Ishikawa (cell line): ENCODE measurements at regions not wholly inside any gene's neighbourhood (a gene's known extent, or its start where the extent isn't known, plus 50 kb on each side); places are given as distances from the start of the nearest gene placed in this dataset.

Source experiments
- CEBPB ChIP-seq: IDR thresholded peaks from 2 replicates; pipeline ENCODE4 v1.6.1; 2012
- CREB1 ChIP-seq: IDR thresholded peaks from 2 replicates; pipeline ENCODE4 v1.6.1; 2012; ENCODE audit warnings: low read depth
- EGR1 ChIP-seq: IDR thresholded peaks from 2 replicates; pipeline ENCODE4 v1.6.1; 2012
- EP300 ChIP-seq: IDR thresholded peaks from 2 replicates; pipeline ENCODE4 v1.6.1; 2012; ENCODE audit warnings: borderline replicate concordance
- FOXM1 ChIP-seq: IDR thresholded peaks from 2 replicates; pipeline ENCODE4 v1.6.1; 2012; ENCODE audit warnings: low read depth, borderline replicate concordance
- NFIC ChIP-seq: IDR thresholded peaks from 2 replicates; pipeline ENCODE4 v1.6.1; 2012
- RAD21 ChIP-seq: IDR thresholded peaks from 2 replicates; pipeline ENCODE4 v1.6.1; 2012; ENCODE audit warnings: low read depth
- TAF1 ChIP-seq: IDR thresholded peaks from 2 replicates; pipeline ENCODE4 v1.6.1; 2012; ENCODE audit warnings: low read depth, mild to moderate bottlenecking
- TCF12 ChIP-seq: IDR thresholded peaks from 2 replicates; pipeline ENCODE4 v1.6.1; 2012; ENCODE audit warnings: low read depth
- TEAD4 ChIP-seq: IDR thresholded peaks from 2 replicates; pipeline ENCODE4 v1.6.1; 2012
- USF1 ChIP-seq: IDR thresholded peaks from 2 replicates; pipeline ENCODE4 v1.6.1; 2012
- YY1 ChIP-seq: IDR thresholded peaks from 2 replicates; pipeline ENCODE4 v1.6.1; 2012; ENCODE audit warnings: low read depth
- ZBTB7A ChIP-seq: IDR thresholded peaks from 2 replicates; pipeline ENCODE4 v1.6.1; 2012; ENCODE audit warnings: low read depth
- TF ChIP-seq, protein P1 (sequence below): IDR thresholded peaks from 2 replicates; pipeline ENCODE4 v1.6.1; 2012; ENCODE audit warnings: low read depth, mild to moderate bottlenecking
- TF ChIP-seq, protein P2 (sequence below): IDR thresholded peaks from 2 replicates; pipeline ENCODE4 v1.6.1; 2012

- no peak for TF ChIP-seq TCF12
- TF ChIP-seq YY1 = no peak
- TF ChIP-seq, protein P1, sequence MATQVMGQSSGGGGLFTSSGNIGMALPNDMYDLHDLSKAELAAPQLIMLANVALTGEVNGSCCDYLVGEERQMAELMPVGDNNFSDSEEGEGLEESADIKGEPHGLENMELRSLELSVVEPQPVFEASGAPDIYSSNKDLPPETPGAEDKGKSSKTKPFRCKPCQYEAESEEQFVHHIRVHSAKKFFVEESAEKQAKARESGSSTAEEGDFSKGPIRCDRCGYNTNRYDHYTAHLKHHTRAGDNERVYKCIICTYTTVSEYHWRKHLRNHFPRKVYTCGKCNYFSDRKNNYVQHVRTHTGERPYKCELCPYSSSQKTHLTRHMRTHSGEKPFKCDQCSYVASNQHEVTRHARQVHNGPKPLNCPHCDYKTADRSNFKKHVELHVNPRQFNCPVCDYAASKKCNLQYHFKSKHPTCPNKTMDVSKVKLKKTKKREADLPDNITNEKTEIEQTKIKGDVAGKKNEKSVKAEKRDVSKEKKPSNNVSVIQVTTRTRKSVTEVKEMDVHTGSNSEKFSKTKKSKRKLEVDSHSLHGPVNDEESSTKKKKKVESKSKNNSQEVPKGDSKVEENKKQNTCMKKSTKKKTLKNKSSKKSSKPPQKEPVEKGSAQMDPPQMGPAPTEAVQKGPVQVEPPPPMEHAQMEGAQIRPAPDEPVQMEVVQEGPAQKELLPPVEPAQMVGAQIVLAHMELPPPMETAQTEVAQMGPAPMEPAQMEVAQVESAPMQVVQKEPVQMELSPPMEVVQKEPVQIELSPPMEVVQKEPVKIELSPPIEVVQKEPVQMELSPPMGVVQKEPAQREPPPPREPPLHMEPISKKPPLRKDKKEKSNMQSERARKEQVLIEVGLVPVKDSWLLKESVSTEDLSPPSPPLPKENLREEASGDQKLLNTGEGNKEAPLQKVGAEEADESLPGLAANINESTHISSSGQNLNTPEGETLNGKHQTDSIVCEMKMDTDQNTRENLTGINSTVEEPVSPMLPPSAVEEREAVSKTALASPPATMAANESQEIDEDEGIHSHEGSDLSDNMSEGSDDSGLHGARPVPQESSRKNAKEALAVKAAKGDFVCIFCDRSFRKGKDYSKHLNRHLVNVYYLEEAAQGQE = no peak
- no peak for TF ChIP-seq EP300
- TF ChIP-seq USF1 = no peak
- no peak for TF ChIP-seq TEAD4
- TF ChIP-seq FOXM1 = no peak
- TF ChIP-seq ZBTB7A = no peak
- TF ChIP-seq RAD21 = no peak
- TF ChIP-seq EGR1 = no peak
- TF ChIP-seq, protein P2, sequence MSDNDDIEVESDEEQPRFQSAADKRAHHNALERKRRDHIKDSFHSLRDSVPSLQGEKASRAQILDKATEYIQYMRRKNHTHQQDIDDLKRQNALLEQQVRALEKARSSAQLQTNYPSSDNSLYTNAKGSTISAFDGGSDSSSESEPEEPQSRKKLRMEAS = no peak
- no peak for TF ChIP-seq CREB1
- no peak for TF ChIP-seq CEBPB
Observed at GRCh38 chr11:134939905-134940304, 527.9 kb upstream of the B3GAT1 start.

DNA sequence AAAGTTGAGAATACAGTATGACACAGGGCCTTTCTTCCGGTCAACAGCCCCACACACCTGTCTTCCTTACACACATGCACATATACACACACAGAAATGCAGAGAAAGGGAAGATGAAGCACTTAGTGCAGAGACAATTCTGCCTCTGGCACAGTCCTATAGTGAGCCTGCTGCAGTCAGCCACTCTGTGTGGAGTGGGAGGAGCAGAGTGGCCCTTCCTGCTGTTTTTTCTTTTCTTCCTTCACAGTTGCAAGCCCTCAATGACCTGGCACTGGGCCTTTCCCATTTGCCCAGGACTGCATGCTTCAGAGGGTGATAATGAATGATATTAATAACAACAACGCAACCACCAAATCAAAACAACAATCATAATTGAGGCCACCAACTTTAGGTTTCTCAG, 527.0 kb upstream of the B3GAT1 start:
- TF ChIP-seq TEAD4 (no peak), RAD21 (no peak), ZBTB7A (no peak), EP300 (no peak), TCF12 (no peak), FOXM1 (no peak), TAF1 (no peak), CEBPB (no peak), USF1 (no peak), CREB1 (no peak), YY1 (no peak), NFIC (no peak)
- TF ChIP-seq, protein P2 = no peak
- TF ChIP-seq, protein P1 = no peak

DNA sequence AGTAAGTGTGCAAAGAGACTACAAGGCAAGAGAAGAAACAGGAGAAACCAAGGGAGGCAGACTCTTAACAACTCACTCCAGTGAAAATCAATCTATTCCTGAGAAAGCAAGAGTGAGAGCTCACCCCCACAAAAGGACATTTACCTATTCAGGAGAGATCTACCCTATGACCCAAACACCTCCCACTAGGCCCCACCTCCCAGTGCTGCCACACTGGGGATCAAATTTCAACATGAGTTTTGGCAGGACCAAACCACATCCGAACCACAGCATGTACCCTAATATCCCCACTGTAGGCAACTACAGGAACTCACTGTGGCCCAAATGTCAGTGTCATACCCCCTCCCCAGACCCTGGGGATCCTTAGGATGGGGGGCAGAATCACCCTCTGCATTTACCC, 526.2 kb upstream of the B3GAT1 start:
- TF ChIP-seq USF1 = no peak
- TF ChIP-seq, protein P1 = no peak
- TF ChIP-seq ZBTB7A = no peak
- TF ChIP-seq EP300 = no peak
- no peak for TF ChIP-seq TCF12
- no peak for TF ChIP-seq RAD21
- no peak for TF ChIP-seq FOXM1
- TF ChIP-seq NFIC = no peak
- no peak for TF ChIP-seq EGR1
- no peak for TF ChIP-seq CREB1
- TF ChIP-seq YY1 = no peak
- TF ChIP-seq, protein P2 = no peak
- TF ChIP-seq TEAD4 = no peak
- TF ChIP-seq TAF1 = no peak
- TF ChIP-seq CEBPB = no peak

- TF ChIP-seq EGR1 (no peak), ZBTB7A (no peak), TAF1 (no peak), NFIC (no peak), RAD21 (no peak)
Observed at GRCh38 chr11:134932761-134933160, 520.7 kb upstream of the B3GAT1 start.
